Prostate gland (tissue), 2 donors: ENCODE measurements at regions not wholly inside any gene's neighbourhood (a gene's known extent, or its start where the extent isn't known, plus 50 kb on each side); places are given as distances from the start of the nearest gene placed in this dataset.

ENCODE experiments used
- CTCF ChIP-seq, 4 experiments: fragments of 200-600 bp in 2 of 4; fragments of 450-650 bp in 2 of 4; sonication (generic) in 2 of 4; IDR thresholded peaks; 1 replicate in 3 of 4; 2 replicates in 1 of 4; pipeline ENCODE4 v1.5.1; 2016 to 2019; ENCODE audit warnings: antibody characterized with exemption in 4 of 4, mild to moderate bottlenecking in 2 of 4, moderate library complexity in 2 of 4
- POLR2A ChIP-seq: fragments of 450-650 bp; IDR thresholded peaks from one replicate; pipeline ENCODE4 v1.6.1; 2016; ENCODE audit warnings: antibody characterized with exemption, mild to moderate bottlenecking

GRCh38 chr11:91326751-91327150 is 897.9 kb upstream of the FAT3 start:
- TF ChIP-seq CTCF (IDR thresholded peaks at IDR 0.05) (no peak), POLR2A (no peak)
